ENCODE measurements at regions not wholly inside any gene's neighbourhood (a gene's known extent, or its start where the extent isn't known, plus 50 kb on each side); places are given as distances from the start of the nearest gene placed in this dataset.
A peak's percentile ranks its signal among the peaks of the same experiment; 100 is the strongest.
"Not testable (repeated sequence)": the region's sequence is repeated elsewhere in the genome, so short reads cannot be mapped to it uniquely, and the experiment has no call there.

DNA sequence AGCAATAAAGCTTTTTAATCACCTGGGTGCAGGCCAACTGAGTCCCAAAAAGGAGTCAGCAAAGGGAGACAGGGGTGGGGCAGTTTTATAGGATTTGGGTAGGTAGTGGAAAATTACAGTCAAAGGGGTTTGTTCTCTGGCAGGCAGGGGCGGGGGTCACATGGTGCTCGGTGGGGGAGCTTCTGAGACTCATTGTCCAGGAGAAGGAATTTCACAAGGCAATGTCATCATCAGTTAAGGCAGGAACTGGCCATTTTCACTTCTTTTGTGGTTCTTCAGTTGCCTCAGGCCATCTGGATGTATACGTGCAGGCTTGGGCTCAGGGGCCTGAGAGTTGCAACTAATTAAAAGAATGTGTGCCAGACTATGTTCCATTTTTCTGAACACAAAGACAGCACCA, 147.5 kb upstream of the SCN7A start:
- not testable (repeated sequence) for DNase-seq (ENCODE audit: low read depth)

DNA sequence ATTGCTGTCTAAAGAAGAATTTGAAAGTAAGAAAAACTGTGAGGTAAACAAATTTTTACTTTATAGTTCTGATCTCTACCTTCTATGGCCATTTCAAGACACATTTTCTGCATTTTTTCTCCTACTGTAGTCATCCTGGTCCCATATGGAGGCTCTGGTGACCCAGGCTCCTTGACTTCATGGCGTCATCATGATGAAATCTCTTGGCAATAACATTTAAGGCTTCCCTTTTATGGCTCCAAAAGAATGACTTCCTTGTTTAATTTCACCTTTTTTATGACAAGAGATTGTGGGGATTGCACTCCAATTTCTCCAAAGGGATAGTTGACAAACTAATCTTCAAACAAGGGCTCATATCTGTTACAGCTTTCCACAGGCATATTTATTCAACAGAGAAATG, 143.0 kb upstream of the SCN7A start:
- DNase-seq (ENCODE audit: low read depth): no peak

DNA sequence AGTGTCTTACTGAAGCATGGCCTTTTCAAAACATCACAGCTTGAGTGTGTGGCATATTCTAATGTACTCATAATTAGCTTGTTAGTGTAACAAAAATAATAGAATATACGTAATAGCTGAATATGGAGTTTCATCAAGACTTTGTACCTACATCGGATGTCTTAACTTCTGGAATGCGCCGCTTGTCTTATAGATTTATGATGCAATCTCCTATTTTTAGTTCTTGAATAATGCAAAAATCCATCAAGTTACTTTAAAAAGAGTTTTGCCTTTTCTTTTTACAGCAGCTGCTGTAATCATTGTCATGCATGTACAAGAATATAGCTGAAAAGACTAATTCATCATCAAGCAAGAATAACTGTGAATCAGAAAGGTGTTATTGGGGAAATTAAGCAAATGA, 140.7 kb upstream of the SCN7A start:
- DNase-seq (ENCODE audit: low read depth): no peak

DNA sequence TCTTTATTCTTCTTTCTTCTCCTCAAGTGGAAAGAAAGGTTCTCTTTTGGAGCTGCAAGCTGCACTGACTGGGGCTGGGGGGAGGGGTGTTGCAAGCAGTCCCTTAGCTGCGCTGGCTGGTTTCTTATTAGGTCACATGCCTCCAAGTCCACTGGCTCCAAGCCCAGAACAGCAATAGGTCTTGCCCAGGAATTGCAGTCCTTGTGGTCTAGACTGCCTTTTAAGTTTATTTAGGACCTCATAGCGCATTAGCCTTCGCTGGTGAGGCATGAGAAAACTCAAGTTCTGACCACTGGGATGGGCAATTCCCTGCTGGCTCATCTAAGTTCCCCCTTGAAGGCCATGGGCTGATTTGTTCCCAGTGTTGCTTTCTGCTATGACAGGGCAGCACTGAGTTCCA, 138.6 kb upstream of the SCN7A start:
- DNase-seq (ENCODE audit: low read depth): peak; percentile 85

DNA sequence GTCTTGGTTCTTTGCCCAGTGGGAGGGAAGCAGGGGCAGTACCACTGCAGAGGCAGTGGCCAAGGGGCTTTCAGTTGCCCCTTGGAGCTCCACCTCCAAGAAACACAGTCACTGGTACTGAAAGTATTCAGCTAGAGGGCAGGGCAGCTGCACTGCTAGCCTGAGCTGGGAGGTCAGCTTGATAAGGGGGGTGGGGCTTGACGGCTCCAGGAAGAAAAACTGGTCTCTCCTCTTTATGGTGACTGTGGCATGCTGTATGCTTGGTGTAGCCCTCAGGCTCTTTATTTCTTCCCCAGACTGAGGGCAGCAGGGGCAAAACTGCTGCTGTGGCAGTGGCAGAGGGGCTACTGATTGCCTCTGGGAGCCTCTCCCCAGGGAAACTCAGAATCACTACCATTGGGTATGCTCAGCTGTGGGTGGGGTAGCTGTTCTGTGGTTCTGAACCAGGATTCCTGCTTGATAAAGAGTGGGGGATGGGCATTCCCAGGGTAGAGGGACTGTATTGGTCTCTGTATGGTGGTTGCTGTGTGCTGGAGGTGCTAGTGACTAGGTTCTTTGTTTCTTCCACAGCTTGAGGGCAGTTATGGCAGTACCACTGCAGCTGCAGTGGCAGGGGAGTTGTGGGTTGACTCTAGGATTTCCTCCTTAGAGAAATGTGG, 134.6 kb upstream of the SCN7A start:
- no peak for DNase-seq (ENCODE audit: low read depth)

DNA sequence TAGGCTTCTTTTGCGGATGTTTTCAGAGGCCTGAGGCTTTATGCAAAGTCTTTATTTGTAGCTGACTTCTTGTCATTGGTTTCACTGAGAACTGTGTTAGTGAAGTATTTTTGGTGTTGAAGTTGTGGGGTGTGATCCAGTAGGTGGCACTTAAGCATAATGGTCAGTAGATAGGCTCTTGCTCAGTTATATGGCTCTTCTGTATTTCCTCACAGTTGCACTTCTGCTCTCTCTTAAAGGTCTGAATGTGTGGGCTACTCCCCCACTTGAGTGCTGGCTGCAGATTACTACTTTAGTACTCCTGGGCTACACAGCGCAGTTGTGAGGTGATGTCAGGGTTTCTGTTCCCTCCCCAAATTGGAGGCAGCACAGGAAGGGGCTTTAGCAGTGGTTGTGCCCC, 133.8 kb upstream of the SCN7A start:
- DNase-seq (ENCODE audit: low read depth): no peak

DNA sequence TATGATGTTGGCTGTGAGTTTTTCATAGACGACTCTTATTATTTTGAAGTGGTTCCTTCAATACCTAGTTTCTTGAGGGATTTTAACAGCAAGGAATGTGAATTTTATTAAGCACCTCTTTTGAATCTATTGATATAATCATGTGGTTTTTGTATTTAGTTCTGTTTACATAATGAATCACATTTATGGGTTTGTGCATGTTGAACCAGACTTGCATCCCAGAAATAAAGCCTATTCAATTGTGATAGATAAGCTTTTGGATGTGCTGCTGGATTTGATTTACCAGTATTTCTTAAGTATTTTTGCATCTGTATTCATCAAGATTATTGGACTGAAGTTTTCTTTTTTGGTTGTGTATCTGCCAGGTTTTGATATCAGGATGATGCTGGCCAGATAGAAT, 131.6 kb upstream of the SCN7A start:
- no peak for DNase-seq (ENCODE audit: low read depth)

DNA sequence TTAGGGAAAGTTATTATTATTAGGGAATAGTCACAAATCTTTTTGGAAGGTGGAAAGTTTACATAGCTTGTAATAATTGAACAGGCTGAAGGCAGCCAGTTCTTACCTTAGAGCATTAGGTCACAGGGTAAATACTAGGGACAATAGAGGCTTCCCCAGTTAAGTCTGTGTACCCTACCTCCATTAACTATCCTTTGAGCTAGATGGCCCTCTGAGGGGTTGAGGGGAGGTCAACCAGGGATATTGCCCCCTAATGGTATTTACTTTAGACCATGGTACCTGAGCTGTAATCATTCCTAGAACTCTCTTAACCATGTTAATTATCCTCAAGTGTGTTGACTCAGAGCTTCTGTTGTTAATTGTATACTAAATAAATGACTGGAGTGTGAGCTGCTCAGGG, 120.5 kb upstream of the SCN7A start:
- DNase-seq (ENCODE audit: low read depth): no peak

DNA sequence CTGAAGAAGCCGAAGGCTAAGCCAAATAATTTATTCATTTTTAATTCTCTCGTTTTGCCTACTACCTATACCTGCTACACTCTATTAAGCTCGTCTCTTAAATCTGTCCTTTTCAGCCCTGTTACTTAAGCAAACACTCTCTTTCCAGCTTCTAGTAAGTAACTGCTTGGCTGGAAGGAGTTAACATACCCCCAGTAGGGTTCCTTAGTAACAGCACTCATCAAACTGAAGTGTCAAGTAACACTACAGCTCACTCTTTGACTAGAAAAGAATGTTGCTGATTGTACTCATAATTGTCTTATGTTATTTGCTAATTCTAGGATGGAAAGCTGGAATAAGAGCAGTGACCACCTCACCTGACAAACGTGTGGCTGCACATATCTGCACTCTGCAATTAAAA, 120.0 kb upstream of the SCN7A start:
- no peak for DNase-seq (ENCODE audit: low read depth)

DNA sequence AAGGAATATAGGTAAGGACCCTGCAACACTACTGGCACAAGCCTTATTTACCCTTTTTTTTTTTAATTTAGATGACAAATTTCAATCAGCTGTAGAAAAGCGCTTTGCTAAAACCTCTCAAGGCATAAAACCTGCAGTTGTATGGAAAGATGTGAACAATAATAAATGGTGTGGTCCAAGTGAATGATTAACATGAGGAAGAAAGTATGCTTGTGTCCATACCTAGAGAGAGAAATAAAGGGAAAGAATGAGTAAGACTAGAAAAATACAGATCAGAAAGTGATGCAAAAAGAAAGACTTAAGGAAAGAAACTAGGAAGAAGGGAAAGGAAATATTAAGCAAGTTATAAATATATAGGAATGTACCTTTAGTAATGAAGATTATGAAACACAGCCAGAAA, 119.2 kb upstream of the SCN7A start:
- no peak for DNase-seq (ENCODE audit: low read depth)

DNA sequence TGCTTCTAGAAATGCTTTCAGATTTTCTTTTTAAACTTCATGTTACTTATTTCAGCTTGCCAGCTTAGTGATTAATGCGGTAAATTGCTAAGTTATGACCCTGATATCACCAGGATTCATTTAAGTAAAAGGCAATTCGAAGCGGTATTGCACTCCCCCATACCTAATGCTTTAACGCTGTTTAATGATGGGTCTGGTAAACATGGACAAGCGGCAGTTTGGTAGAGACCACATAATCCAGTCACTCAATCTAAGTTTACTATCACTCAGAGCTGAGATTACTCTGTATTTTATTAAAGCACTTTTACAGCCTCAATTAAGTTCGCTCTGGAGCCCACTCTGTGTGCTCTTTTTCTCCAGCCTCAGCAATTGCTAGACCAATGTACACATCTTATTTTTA, 118.2 kb upstream of the SCN7A start:
- no peak for DNase-seq (ENCODE audit: low read depth)

DNA sequence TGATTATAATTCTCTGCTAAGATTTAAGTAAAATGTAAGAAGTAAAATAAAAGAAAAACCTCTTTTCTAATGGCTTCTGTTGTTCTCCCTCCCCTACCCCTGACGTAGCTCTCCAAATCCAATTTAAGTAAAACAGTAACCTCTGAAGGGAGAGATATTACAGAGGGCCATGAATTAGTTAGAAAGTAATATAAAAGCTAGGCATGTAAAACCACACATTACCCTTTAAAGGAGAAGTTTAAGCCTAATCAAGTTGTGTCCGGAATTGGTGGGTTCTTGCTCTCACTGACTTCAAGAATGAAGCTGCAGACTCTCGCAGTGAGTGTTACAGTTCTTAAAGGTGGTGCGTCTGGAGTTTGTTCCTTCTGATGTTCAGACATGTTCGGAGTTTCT, 116.9 kb upstream of the SCN7A start:
- DNase-seq (ENCODE audit: low read depth): no peak

DNA sequence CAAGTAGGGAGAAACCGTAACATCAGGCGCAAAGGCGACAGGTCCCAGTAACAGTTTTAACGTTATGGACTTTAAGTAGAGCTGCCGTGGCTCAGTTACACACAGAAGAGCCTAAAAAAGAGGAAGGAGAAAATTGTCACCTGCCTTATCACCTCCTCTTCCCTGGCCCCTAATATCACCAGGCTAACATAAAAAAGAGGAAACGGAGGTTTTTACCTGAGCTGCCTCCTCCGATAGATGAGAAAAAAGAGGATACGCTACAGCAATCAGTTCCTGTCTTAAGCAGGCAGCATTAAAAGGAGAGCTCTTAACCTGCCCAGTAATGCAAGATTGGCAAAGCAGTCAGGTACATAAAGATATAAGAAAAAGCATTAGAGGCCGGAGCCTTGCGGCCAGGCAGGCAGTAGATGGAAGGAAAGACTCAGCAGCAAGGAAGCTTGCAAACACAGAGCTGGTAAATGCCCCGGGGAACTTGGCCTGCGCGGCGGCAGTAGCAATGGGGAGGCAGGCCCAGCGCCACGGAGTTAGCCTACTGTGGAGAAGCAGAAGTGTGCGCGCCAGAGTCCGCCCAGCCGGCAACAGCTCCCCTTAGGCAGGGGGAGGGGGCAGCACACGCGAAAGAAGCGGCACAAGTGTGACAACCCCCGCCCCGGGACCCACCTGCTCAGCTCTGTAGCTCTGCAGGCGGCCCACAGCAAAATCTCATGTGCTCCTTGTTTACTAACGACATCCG, 116.3 kb upstream of the SCN7A start:
- DNase-seq (ENCODE audit: low read depth): no peak

DNA sequence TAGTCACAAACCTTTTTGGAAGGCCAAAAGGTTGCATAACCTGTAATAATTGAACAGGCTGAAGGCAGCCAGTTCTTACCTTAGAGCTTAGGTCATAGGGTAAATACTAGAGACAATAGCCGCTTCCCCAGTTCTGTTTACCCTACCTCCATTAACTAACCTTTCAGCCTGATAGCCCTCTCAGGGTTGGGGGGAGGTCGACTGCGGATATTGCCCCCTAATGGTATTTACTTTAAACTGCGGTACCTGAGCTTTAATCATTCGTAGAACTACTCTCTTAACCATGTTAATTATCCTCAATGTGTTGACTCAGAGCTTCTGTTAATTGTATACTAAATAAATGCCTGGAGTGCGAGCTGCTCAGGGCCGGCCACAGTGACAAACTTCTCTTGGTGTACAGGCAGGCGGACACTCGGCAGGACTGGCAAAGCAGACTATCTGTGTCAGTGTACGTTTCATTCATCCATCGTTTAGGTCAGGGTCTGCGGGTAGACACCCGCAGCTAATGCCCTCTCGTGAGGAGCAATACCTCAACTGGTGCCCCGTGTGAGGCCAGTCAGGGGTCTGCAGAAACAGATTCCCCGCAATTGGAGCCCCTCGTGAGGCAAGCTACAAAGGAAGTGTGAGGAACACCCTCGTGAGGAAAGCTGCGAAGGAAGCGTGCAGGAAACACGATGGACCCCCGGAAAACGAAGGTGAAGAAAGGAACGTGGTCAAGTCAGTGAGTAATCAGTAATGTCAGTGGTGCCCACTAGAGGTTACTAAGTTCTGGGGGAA, 115.3 kb upstream of the SCN7A start:
- DNase-seq (ENCODE audit: low read depth): no peak

DNA sequence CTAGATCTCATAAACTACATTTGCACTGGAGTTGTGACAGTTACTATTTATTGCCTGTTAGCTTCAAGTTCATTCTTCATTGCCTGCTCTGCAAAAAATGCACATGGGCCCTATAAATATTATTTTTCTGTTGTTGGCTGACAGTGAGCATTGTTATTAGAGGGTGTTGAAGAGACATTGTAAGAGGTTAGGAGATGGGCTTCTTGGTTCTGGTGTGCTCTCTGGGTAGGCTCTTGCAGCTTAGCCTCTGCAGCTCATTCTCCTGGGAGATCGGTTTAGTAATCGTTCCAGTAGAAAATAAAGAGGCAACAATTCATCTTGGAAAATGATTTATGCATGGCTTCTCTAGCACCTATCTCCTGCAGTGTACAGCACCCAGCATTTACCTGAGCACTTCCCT, 113.8 kb upstream of the SCN7A start:
- DNase-seq (ENCODE audit: low read depth): no peak

DNA sequence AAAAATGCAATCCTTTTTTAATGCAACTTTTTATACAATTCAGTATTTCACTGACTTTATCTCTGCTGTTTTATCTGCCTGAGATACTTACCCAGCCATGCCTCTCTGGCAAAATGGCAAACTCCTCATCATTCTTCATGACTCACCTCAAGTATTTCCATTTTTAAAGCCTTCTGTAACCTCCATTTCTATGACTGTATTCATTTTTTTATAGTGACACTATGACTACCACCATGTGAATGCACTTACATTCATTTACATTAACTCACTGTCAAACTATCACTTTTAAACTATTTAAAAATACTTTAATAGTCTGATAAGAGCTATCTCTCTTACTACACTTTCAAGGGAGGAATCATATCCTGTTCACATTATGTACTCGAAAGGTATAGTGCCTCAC, 99.4 kb upstream of the SCN7A start:
- peak; percentile 23 for DNase-seq (ENCODE audit: low read depth)

DNA sequence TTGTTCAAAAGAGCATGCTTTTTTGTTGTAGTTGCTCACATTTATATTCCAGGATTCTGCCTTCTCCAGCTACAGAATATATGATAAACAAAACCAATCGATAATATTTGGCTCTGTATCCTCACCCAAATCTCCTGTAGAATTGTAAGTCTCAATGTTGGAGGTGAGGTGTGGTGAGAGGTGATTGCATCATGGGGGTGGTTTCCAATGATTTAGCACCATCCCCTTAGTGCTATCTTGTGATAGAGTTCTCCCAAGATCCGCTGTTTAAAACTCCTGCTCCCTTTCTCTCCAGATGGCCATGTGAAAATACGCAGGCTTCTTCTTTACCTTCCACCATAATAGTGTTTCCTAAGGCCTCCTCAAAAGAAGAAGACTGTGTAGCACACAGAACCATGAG, 98.7 kb upstream of the SCN7A start:
- no peak for DNase-seq (ENCODE audit: low read depth)

DNA sequence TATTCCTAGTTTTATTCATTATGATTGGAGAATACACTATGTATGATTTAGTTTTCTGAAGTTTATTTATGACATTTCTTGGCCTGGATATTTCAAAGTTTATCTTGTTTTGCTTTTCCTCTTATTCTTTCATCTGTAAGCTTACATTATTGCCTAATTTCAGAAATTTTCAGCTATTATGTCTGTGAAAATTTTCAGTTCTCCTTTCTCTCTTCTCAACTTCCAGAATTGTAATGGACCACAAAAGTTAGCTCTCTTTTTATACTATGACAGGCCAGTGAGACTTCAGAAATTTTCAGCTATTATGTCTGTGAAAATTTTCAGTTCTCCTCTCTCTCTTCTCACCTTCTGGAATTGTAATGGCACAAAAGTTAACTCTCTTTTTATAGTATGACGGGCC, 97.2 kb upstream of the SCN7A start:
- DNase-seq (ENCODE audit: low read depth): no peak

DNA sequence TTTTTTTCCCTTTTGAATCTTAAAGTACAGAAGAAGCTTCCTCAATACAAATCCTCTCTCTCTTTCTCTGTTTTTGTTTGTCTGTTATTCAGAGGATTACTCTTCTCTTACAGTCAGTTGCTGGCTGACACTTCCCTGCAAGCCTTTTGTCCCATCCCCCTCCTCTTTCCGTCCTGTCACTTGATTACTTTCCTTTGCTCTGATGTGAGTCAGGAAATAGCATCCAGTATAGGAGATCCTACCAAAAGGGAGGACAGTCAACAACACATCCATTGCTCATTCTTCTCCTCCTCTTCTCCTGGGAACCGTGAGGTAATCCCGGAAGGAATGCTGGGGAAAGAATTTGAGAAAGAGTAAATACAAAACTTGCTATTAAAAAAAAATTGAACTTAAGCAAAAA, 79.3 kb upstream of the SCN7A start:
- DNase-seq (ENCODE audit: low read depth): no peak

DNA sequence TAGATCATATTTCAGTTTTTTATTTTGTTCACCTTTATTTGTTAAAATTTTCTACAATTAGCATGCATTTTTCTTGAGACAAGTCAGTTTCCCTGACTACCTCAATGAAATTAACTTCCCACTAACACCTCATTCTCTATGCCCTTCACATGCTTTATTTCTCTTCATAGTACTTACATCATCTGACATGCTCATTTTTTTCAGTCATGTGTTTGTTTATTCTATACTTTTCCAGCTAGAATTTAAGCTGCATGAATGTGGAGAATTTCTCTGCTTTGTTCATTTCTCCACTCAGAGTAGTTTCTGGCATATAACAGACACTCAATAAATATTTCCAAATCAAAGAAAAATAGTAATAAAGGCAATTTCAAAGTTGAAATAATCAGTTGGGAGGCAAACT, 78.9 kb upstream of the SCN7A start:
- no peak for DNase-seq (ENCODE audit: low read depth)

DNA sequence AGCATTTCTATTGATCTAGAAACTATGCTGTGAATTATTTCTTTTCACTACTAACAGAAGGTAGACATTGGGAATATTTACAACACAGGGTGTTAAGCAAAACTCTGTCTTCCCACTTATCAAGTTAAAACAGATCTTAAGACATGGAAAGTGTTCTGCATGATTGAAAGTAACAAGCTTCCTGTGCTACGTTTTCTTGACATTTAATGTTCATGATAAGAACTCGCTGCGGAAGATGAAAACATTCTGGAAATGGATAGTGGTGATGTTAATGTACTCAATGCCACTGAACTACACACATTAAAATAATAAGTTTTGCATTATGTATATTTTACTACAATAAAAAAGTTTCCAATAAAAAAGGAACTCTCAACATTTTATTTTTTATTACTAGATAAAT, 74.4 kb upstream of the SCN7A start:
- DNase-seq (ENCODE audit: low read depth): no peak

DNA sequence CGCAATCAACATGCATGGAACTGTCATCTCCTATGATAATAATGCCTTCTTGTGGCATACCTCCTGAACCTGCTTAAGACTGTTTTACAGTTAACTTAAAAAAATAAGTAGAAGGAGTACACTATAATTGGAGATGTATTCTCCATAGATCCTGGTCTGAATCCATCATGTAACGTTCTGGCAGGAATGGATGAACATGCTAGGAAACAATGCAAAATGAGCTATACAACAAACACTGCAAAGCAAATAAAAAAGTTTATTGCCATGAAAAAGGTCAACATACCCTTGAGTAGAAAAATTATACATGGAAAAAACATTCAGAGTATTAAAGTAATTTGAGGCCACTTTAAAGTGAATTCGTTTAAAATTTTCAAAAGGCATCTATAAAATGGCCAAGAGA, 71.5 kb upstream of the SCN7A start:
- DNase-seq (ENCODE audit: low read depth): no peak

DNA sequence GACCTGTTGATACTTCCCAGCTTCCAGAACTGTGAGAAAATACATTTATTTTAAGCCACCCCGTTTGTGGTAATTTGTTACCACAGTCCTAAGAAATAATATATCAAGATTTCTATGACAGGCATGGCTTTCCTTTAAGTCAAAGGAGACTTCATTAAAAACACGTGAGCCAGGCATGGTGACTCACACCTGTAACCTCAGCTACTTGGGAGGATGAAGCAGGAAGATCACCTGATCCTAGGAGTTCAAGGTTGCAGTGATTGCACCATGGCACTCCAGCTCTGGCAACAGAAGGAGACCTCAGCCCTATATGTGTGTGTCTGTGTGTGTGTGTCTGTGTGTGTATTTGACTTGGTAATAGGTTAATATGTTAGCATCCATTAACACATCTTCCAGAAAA, 69.8 kb upstream of the SCN7A start:
- no peak for DNase-seq (ENCODE audit: low read depth)

Measured in fibroblast of the conjunctiva (primary cell).